ENCODE measurements at regions not wholly inside any gene's neighbourhood (a gene's known extent, or its start where the extent isn't known, plus 50 kb on each side); places are given as distances from the start of the nearest gene placed in this dataset.

DNA sequence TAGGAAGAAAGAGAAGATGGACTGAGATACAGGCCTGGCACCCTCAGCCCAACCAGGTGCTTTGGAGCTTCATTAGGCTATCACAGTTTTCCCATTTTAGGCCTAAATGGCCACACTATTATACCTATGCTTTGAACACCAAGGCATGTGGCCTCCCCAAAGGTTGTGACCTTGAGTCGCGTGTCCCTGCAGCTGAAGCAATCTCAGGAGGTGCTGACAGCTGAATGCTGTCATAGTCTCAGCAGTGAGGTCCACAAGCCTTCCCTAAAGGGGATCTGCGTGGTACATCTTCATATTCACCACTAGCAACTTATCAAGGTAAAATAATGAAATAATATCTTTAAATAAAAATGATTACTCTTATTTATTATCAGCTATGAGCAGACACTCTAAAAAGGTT lies 707.9 kb upstream of the NRSN1 start:
- no peak for TF ChIP-seq MYC (IDR thresholded peaks at IDR 0.05; ENCODE audit: borderline replicate concordance, low read length)
- TF ChIP-seq, protein P1, sequence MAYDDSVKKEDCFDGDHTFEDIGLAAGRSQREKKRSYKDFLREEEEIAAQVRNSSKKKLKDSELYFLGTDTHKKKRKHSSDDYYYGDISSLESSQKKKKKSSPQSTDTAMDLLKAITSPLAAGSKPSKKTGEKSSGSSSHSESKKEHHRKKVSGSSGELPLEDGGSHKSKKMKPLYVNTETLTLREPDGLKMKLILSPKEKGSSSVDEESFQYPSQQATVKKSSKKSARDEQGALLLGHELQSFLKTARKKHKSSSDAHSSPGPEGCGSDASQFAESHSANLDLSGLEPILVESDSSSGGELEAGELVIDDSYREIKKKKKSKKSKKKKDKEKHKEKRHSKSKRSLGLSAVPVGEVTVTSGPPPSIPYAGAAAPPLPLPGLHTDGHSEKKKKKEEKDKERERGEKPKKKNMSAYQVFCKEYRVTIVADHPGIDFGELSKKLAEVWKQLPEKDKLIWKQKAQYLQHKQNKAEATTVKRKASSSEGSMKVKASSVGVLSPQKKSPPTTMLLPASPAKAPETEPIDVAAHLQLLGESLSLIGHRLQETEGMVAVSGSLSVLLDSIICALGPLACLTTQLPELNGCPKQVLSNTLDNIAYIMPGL (CRISPR knock-in tag; IDR thresholded peaks at IDR 0.05; ENCODE audit: borderline replicate concordance), result no peak
- no peak for TF ChIP-seq JUN (IDR thresholded peaks at IDR 0.05)
- TF ChIP-seq, protein P2, sequence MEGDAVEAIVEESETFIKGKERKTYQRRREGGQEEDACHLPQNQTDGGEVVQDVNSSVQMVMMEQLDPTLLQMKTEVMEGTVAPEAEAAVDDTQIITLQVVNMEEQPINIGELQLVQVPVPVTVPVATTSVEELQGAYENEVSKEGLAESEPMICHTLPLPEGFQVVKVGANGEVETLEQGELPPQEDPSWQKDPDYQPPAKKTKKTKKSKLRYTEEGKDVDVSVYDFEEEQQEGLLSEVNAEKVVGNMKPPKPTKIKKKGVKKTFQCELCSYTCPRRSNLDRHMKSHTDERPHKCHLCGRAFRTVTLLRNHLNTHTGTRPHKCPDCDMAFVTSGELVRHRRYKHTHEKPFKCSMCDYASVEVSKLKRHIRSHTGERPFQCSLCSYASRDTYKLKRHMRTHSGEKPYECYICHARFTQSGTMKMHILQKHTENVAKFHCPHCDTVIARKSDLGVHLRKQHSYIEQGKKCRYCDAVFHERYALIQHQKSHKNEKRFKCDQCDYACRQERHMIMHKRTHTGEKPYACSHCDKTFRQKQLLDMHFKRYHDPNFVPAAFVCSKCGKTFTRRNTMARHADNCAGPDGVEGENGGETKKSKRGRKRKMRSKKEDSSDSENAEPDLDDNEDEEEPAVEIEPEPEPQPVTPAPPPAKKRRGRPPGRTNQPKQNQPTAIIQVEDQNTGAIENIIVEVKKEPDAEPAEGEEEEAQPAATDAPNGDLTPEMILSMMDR (IDR thresholded peaks at IDR 0.05), result no peak
- TF ChIP-seq TP53 (CRISPR knock-in tag; IDR thresholded peaks at IDR 0.05), result no peak
- TF ChIP-seq RAD21 (conservative IDR thresholded peaks at IDR 0.05 in 1 of 2, IDR thresholded peaks at IDR 0.05 in 1 of 2), result no peak
- TF ChIP-seq POLR2A (IDR thresholded peaks at IDR 0.05; ENCODE audit: low read length), result no peak
- no peak for TF ChIP-seq HDAC2 (IDR thresholded peaks at IDR 0.05)
- TF ChIP-seq CHD4 (IDR thresholded peaks at IDR 0.05; ENCODE audit: borderline replicate concordance), result no peak
- TF ChIP-seq RFX5 (IDR thresholded peaks at IDR 0.05), result no peak

Data from A549 (cell line).